SJSA1 (cell line): ENCODE measurements at regions not wholly inside any gene's neighbourhood (a gene's known extent, or its start where the extent isn't known, plus 50 kb on each side); places are given as distances from the start of the nearest gene placed in this dataset.

Source experiments
- DNase-seq, 2 experiments: peaks; one replicate each; pipeline ENCODE4 v3.0.0-alpha.2; 2015 to 2020; ENCODE audit warnings: low spot score in 2 of 2, low read depth in 1 of 2
- H3K27ac ChIP-seq: fragments of 250-450 bp; sonication (Bioruptor Pico); 2 replicates; pipeline ENCODE4 v1.5.1; 2020; ENCODE audit warnings: mild to moderate bottlenecking, moderate library complexity
- H3K27me3 ChIP-seq: fragments of 250-450 bp; sonication (Bioruptor Pico); replicated peaks from 2 replicates; pipeline ENCODE4 v1.5.1; 2020; ENCODE audit warnings: mild to moderate bottlenecking, moderate library complexity
- H3K36me3 ChIP-seq: fragments of 250-450 bp; sonication (Bioruptor Pico); 2 replicates; pipeline ENCODE4 v1.5.1; 2020; ENCODE audit warnings: mild to moderate bottlenecking
- H3K4me1 ChIP-seq: fragments of 250-450 bp; sonication (Bioruptor Pico); replicated peaks from 2 replicates; pipeline ENCODE4 v1.6.1; 2021; ENCODE audit warnings: mild to moderate bottlenecking
- H3K4me3 ChIP-seq: fragments of 250-450 bp; sonication (Bioruptor Pico); 2 replicates; pipeline ENCODE4 v1.5.1; 2020; ENCODE audit warnings: mild to moderate bottlenecking
- H3K9me3 ChIP-seq: fragments of 250-450 bp; sonication (Bioruptor Pico); replicated peaks from 2 replicates; pipeline ENCODE4 v1.5.1; 2020; ENCODE audit warnings: mild to moderate bottlenecking

DNA sequence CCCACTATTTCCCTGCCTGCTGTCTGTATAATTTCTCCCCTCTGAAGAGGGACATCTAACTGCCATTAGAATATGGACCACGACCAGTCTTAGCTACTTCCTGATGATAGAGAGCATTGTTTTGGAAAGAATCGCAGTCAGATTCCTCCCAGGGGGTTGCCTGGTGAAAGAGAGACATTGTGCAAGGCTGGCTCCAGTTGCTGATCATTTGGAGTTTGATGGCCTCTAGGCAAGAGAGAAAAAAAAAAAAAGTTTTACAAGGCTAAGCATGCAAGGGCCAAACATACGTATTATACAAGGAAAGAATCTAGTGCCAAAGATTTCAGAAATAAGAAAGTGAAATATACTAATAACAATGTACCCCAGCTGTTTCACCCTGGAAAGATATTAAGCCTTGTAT, 182.2 kb downstream of the CMPK2 start:
- Histone ChIP-seq H3K36me3 (no peaks in the 10 kb centered on the region), H3K4me3 (no peak overlapping the region), H3K4me1 (no peaks in the 10 kb centered on the region), H3K9me3 (no peaks in the 10 kb centered on the region; the same call in 1 of the 2 replicates), H3K27ac (no peak overlapping the region), H3K27me3 (no peaks in the 10 kb centered on the region)
- DNase-seq = no peak

DNA sequence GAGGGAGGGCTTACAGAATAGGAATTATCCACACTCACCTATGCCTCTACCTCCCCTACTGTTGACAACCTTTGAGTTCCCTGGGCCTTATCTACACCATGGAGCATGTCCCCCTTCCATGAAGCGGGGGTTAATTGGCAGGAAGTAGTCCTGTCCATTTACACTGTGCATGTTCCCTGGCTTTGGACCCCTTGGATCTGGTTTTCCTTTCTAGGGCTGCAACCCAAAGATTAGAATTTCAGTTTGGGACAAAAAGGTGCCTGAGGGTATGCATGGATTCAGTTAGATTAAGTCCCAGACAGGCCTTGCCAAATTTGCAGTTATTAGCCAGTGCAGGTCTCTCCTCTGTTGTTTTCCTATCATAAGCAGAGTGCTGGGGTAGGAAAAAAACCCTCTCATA, 180.3 kb downstream of the CMPK2 start:
- H3K4me3 ChIP-seq = no peak overlapping the region
- no peaks in the 10 kb centered on the region for H3K27me3 ChIP-seq
- no peak overlapping the region for H3K27ac ChIP-seq
- no peaks in the 10 kb centered on the region; the same call in 1 of the 2 replicates for H3K9me3 ChIP-seq
- DNase-seq = no peak
- no peaks in the 10 kb centered on the region for H3K36me3 ChIP-seq
- no peaks in the 10 kb centered on the region for H3K4me1 ChIP-seq

DNA sequence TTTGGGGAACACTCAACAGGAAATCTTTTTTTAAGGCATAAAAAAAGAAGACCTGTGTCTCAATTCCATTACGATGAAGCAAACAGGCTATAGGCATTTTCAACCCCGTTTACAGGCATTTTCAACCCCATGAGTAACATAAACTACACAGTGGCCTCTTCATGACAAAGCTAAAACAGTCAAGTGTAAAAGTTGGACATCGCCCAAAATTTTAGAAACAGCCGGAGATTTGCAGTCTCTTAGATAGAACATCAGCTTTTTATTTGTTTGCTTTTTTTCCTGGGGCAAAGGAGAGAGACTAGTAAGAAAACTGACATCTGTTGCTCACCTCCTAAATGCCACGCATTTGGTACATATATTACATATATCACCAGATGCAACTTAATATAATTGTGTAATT, 173.7 kb downstream of the CMPK2 start:
- Histone ChIP-seq H3K9me3 (no peaks in the 10 kb centered on the region; the same call in 1 of the 2 replicates), H3K27ac (no peak overlapping the region), H3K27me3 (no peaks in the 10 kb centered on the region), H3K36me3 (no peaks in the 10 kb centered on the region), H3K4me3 (no peak overlapping the region), H3K4me1 (no peaks in the 10 kb centered on the region)
- no peak for DNase-seq

DNA sequence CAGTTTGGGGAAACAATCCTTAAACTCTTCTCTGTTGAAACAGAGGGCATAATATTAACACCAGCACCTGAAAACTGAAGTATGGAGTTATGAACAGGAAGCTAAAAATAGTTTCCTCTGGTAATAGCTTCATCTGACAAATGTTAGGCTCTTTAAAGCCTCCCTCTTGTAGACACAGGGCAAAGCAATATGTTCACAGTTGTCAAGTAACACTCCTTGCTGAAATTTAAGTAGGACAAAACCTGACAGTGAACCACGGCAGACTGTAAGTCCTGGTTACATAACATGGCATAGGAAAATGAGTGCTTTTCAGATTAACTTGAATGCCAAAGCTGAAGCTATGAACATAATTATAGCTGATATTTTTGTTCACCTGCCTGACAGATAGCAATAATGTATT, 172.9 kb downstream of the CMPK2 start:
- no peaks in the 10 kb centered on the region for H3K36me3 ChIP-seq
- no peaks in the 10 kb centered on the region; the same call in 1 of the 2 replicates for H3K9me3 ChIP-seq
- H3K4me3 ChIP-seq = no peak overlapping the region
- no peak for DNase-seq
- no peaks in the 10 kb centered on the region for H3K27me3 ChIP-seq
- H3K27ac ChIP-seq = no peak overlapping the region
- no peaks in the 10 kb centered on the region for H3K4me1 ChIP-seq

DNA sequence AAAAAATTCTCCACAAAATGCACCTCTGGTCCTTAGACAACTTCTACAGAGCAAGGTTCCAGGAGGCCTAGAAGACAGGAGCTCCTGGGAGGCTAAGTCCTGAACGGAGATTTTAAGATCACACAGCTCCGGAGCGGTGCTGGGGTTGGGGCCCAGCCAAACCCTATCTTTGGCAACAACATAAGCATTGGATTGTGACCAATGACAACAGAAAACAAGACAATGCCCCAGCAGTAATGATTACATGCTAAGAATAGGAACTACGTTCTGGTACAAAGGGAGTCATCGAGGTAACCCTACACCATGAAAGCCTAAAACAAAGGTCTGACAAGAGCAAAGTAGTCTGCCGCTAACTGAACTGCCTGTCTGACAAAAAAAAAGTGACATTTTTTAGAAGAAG, 171.2 kb downstream of the CMPK2 start:
- Histone ChIP-seq H3K4me3 (no peak overlapping the region), H3K27me3 (no peaks in the 10 kb centered on the region), H3K36me3 (no peaks in the 10 kb centered on the region), H3K4me1 (no peaks in the 10 kb centered on the region), H3K9me3 (no peaks in the 10 kb centered on the region; the same call in 1 of the 2 replicates), H3K27ac (no peak overlapping the region)
- DNase-seq = no peak

DNA sequence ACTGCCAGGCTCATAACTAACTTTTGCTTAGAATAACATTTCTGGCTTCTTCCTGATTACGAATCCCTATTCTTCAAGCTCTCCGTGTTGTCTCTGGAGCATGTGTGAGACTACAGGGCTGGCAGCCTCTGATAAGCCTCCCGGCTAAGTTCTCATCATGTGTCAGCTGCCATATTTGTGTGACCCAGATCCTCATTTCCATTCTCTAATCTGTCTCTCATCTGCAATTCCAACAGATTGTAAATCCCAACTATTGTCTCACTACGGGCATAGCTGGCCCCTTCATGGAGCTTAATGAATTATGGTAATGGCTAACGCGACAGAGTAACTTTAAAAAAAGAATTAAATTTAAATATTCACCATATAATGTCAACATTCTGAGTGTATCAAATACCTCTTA, 165.4 kb downstream of the CMPK2 start:
- Histone ChIP-seq H3K9me3 (0 out of 2 replicates have a peak, but pooled peaks cover 3% of the 10 kb centered on the region), H3K27me3 (no peaks in the 10 kb centered on the region), H3K27ac (no peak overlapping the region), H3K4me1 (no peaks in the 10 kb centered on the region), H3K4me3 (no peak overlapping the region), H3K36me3 (no peaks in the 10 kb centered on the region)
- no peak for DNase-seq

DNA sequence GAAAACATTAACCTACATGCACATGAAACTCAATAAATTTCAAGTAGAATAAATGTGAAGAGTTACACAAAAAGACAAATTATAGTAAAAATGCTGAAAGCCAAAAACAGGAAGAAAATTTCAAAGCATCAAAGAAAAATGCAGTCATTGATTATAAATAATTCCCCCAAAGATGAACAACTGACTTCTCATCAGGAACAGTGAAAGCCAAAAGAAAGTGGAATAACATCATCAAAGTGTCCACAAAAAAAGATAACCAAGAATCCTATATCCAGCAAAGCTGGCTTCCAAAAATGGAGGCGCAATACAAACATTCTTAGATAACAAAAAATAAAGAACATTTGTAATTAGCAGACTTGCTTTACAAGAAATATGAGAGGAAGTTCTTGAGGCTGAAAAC, 161.6 kb downstream of the CMPK2 start:
- no peaks in the 10 kb centered on the region for H3K36me3 ChIP-seq
- 0 out of 2 replicates have a peak, but pooled peaks cover 3% of the 10 kb centered on the region for H3K9me3 ChIP-seq

DNA sequence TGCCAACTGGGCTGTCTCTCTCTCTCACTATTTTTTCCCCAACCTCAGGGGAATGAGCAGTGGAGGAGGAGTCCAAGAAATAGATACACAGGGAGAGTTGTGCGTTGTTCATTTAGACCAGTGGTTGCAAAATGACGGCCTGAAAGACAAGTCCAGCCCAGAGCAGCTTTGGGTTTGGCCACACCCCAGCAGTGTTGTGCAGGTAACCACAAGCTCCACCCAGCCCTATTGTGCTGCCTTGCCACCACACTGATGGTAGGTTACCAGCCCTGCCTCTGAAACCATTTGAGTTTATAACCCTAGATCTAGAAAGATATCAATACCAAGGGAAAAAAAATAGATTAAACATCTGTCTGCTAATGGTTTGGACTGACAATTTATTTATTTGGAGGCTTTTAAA, 144.3 kb downstream of the CMPK2 start:
- DNase-seq = no peak
- no peak overlapping the region for H3K4me3 ChIP-seq
- H3K4me1 ChIP-seq = no peaks in the 10 kb centered on the region
- H3K27me3 ChIP-seq = no peaks in the 10 kb centered on the region
- H3K27ac ChIP-seq = no peak overlapping the region
- H3K36me3 ChIP-seq = no peaks in the 10 kb centered on the region
- H3K9me3 ChIP-seq = no peaks in the 10 kb centered on the region

More for the DNA sequence above, 161.6 kb downstream of the CMPK2 start:
- no peak overlapping the region for H3K4me3 ChIP-seq
- H3K27ac ChIP-seq = no peak overlapping the region
- DNase-seq = no peak
- no peaks in the 10 kb centered on the region for H3K4me1 ChIP-seq
- no peaks in the 10 kb centered on the region for H3K27me3 ChIP-seq

DNA sequence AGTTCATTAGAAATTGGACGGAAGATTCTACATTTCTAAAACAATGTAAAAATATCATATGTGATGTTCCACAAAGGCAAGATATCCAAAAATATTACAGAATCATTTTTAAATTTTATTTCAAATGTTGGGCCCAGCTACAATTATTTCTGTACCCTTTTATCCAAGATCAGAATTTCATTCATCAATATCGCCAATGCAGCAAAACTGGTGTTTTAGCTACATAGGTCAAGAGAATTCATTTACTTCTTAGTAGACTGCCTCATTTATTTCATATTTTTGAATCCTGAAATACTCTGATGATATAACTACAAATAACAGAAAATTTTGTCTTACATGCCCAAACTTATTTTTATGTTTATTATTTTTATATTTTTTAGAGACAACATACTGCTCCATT, 143.1 kb downstream of the CMPK2 start:
- Histone ChIP-seq H3K27me3 (no peaks in the 10 kb centered on the region), H3K36me3 (no peaks in the 10 kb centered on the region)
- DNase-seq = no peak

DNA sequence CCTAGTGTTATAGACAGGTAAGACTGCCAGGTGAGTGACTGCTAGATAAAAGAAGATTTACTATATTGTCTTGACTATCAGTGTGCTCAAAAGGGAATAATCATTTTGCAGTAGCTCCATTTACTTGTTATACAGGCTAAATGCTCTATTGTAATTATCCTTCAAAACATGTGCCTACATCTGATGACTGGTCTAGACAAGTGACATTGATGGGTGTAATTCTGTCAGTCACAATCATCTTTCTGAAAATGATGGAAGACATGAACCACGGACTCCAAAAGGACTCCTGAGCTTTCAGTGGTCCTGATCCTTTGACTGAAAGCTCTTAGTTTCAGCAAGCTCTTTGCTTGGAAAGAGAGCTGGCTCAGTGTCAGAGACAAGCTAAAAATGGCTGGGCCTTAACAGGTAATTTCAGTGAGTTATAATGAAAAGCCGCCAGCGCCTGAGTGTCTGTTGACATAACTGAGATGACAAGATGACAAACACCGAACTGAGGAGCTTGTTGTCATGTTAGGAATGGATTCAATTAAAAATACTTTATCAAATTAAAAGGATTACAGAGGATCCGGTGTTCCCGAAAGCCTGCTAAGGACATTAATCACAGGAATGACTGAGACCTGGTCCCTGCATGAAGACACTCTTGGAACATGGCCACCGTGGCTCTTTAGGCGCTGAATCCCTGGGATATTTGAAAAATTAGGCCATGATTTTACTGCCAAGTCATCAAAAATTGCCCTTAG, 141.7 kb downstream of the CMPK2 start:
- H3K27ac ChIP-seq = no peak overlapping the region
- no peaks in the 10 kb centered on the region for H3K4me1 ChIP-seq
- H3K4me3 ChIP-seq = no peak overlapping the region
- no peaks in the 10 kb centered on the region for H3K36me3 ChIP-seq
- H3K9me3 ChIP-seq = no peaks in the 10 kb centered on the region
- H3K27me3 ChIP-seq = no peaks in the 10 kb centered on the region
- DNase-seq = no peak

More for the DNA sequence above, 143.1 kb downstream of the CMPK2 start:
- Histone ChIP-seq H3K4me3 (no peak overlapping the region), H3K27ac (no peak overlapping the region), H3K4me1 (no peaks in the 10 kb centered on the region), H3K9me3 (no peaks in the 10 kb centered on the region)

DNA sequence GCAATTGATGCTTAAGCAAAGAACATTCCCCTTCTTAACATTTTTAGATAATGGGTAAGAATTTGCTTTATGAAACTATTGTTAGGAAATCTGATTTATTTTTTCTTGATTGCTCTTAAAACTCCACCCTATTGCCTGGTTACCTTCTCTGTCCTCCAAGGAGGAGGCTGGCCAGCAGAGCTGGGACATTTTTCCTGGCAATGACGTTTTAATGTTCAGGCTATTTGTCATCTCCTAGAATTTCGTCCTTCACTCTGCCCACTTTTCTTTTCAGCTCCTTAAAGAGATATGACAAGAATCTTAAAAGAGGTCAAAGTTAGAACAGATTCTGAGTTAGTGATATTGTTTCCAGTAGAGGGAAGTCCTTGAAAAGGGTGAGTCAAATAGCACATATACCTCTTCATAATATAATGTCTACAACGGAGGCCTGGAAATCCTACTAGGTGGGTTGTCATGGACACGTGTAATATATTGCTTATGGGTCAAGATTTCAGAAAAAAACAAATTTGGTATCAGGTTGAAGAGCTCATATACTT, 141.0 kb downstream of the CMPK2 start:
- H3K27me3 ChIP-seq = no peaks in the 10 kb centered on the region

DNA sequence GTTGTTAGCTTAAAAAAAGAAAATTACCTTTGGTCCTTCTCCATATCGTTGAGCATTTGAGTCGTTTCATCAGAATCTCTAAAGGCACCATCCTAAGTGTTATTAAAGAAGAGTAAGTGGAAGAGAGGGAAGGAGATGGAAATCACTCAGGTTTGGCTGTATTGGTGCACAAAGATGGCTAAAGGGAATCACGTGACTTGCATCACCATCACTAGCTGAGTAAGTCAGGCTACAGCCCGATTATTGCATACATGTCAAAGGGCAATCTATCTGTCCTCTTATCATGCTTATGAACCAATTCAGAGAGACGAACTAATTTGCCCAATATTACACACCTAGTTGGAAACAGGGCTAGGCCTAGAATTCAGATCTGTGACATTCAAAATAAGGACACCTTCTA, 137.6 kb downstream of the CMPK2 start:
- DNase-seq = no peak
- Histone ChIP-seq H3K36me3 (no peaks in the 10 kb centered on the region), H3K4me1 (no peaks in the 10 kb centered on the region), H3K27ac (no peak overlapping the region), H3K9me3 (no peaks in the 10 kb centered on the region; the same call in 1 of the 2 replicates), H3K4me3 (no peak overlapping the region), H3K27me3 (no peaks in the 10 kb centered on the region)

More for the DNA sequence above, 141.0 kb downstream of the CMPK2 start:
- no peak for DNase-seq
- H3K4me1 ChIP-seq = no peaks in the 10 kb centered on the region
- no peak overlapping the region for H3K4me3 ChIP-seq
- no peaks in the 10 kb centered on the region for H3K9me3 ChIP-seq
- no peaks in the 10 kb centered on the region for H3K36me3 ChIP-seq
- no peak overlapping the region for H3K27ac ChIP-seq

DNA sequence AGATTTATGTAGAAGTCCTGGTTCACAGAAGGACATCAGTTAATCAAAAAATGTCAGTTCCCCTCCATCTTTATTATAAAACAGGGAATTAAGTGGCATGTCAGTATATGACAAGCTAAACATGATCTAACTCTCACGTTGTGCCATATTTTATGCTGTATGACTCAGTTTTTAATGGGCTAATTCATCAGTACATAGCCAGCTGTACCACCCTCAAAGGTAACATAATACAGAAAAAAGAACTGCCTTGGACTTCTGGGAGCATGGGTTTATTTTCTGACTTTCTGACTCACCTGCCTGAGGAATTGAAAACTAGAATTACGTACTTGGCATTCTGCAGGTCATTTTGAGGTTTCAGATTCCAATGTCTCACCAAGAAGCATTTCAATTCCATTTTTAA, 135.7 kb downstream of the CMPK2 start:
- H3K4me1 ChIP-seq = no peaks in the 10 kb centered on the region
- no peak for DNase-seq
- no peaks in the 10 kb centered on the region; the same call in 1 of the 2 replicates for H3K9me3 ChIP-seq
- H3K27me3 ChIP-seq = no peaks in the 10 kb centered on the region
- no peak overlapping the region for H3K4me3 ChIP-seq
- no peaks in the 10 kb centered on the region for H3K36me3 ChIP-seq
- no peak overlapping the region for H3K27ac ChIP-seq

DNA sequence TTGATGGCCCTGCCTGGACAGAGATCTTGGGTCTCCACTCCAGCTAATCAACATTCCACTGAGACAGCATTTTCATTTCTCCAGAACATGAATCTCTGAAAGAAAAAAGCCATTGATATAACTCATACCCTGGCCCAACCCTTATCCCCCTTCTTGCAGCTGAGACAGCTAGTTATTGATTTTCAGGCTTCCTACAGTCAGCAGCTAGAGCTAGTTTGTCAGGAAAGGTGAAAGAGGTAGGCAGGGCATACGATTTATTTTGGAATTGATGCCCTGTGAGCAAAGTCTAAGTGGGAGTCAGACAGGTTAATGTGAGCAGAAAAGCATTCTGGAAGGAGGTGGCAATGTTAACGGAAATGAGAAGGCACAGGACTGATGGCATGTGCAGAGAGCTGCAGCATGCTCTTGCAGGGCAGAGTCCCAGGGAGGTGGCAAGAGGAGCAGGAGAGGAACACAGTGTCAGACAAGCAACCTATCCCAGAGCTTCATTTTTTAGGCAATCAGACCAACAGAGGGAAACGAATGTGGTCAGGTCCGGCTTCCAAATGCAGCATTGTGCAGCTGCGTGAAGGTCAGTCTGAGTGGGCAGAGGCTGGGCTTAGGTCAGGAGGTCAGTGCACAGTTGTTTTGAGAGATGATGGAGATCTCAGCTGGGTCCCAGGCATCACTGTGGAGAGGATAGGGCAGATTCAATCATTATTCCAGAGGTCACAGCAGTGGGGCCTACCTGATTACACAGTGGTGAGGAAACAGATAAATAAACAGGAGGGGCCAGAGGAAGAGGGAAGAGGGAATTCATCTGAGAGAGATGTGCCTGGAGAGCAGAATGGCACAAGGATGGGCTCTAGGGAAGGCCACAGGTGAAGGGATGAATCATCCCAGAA, 134.8 kb downstream of the CMPK2 start:
- Histone ChIP-seq H3K4me3 (no peak overlapping the region), H3K9me3 (no peaks in the 10 kb centered on the region; the same call in 1 of the 2 replicates), H3K4me1 (no peaks in the 10 kb centered on the region), H3K36me3 (no peaks in the 10 kb centered on the region), H3K27me3 (no peaks in the 10 kb centered on the region), H3K27ac (no peak overlapping the region)
- no peak for DNase-seq
